Breast epithelium (tissue), 3 donors: ENCODE measurements at regions not wholly inside any gene's neighbourhood (a gene's known extent, or its start where the extent isn't known, plus 50 kb on each side); places are given as distances from the start of the nearest gene placed in this dataset.

Source experiments
- POLR2A ChIP-seq: fragments of 450-650 bp; IDR thresholded peaks from one replicate; pipeline ENCODE4 v1.6.1; 2016; ENCODE audit warnings: antibody characterized with exemption, mild to moderate bottlenecking, moderate library complexity
- POLR2AphosphoS5 ChIP-seq, 3 donors: sonication (generic); formaldehyde crosslinking; IDR thresholded peaks; one replicate each; pipeline ENCODE4 v1.6.1; 2017; ENCODE audit warnings: antibody characterized with exemption in 3 of 3
- TF ChIP-seq, protein P1 (sequence below), 3 donors: fragments of 450-650 bp; IDR thresholded peaks; one replicate each; pipeline ENCODE4 v1.5.1; 2016 to 2017; ENCODE audit warnings: antibody characterized with exemption in 3 of 3, mild to moderate bottlenecking in 3 of 3, moderate library complexity in 3 of 3

DNA sequence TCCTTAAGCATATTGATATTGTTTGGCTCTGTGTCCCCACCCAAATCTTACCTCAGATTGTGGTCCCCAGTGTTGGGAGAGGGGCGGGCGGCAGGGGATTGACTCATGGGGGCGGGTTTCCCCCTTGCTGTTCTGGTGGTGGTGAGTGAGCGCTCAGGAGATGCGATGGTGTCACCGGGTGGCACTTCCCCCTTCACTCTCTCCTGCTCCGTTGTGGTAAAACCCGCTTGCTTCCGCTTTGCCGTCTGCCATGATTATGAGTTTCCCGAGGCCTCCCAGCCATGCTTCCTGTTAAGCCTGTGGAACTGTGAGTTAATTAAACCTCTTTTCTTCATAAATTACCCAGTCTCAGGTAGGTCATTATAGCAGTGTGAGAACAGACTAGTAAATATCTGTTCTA lies 229.1 kb downstream of the IRX2 start:
- no peak for TF ChIP-seq POLR2AphosphoS5 (IDR thresholded peaks at IDR 0.05)
- TF ChIP-seq, protein P1, sequence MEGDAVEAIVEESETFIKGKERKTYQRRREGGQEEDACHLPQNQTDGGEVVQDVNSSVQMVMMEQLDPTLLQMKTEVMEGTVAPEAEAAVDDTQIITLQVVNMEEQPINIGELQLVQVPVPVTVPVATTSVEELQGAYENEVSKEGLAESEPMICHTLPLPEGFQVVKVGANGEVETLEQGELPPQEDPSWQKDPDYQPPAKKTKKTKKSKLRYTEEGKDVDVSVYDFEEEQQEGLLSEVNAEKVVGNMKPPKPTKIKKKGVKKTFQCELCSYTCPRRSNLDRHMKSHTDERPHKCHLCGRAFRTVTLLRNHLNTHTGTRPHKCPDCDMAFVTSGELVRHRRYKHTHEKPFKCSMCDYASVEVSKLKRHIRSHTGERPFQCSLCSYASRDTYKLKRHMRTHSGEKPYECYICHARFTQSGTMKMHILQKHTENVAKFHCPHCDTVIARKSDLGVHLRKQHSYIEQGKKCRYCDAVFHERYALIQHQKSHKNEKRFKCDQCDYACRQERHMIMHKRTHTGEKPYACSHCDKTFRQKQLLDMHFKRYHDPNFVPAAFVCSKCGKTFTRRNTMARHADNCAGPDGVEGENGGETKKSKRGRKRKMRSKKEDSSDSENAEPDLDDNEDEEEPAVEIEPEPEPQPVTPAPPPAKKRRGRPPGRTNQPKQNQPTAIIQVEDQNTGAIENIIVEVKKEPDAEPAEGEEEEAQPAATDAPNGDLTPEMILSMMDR (IDR thresholded peaks at IDR 0.05), result no peak
- TF ChIP-seq POLR2A, result no peak
